GM21528 (cell line): ENCODE measurements at regions not wholly inside any gene's neighbourhood (a gene's known extent, or its start where the extent isn't known, plus 50 kb on each side); places are given as distances from the start of the nearest gene placed in this dataset.

ENCODE experiments used
- ATAC-seq: cut with Tn5 transposase; IDR thresholded peaks from one replicate; pipeline ENCODE4 v1.9.1; 2021; ENCODE audit warnings: mild to moderate bottlenecking, moderate library complexity; ENCODE audit not compliant: unreplicated experiment, low FRiP score

GRCh38 chr15:69804786-69805185 is 292.9 kb downstream of the TLE3 start:
- no peak for ATAC-seq

- no peak for ATAC-seq
Observed at GRCh38 chr15:69805248-69805953, 292.3 kb downstream of the TLE3 start.

- ATAC-seq, result no peak
Observed at GRCh38 chr15:69806287-69806915, 291.3 kb downstream of the TLE3 start.

- no peak for ATAC-seq
Observed at GRCh38 chr15:69807721-69808120, 290.0 kb downstream of the TLE3 start.

- ATAC-seq, result no peak
Observed at GRCh38 chr15:69808756-69809155, 289.0 kb downstream of the TLE3 start.

- ATAC-seq, result no peak
Observed at GRCh38 chr15:69809421-69809820, 288.3 kb downstream of the TLE3 start.

- no peak for ATAC-seq
Observed at GRCh38 chr15:69810431-69811354, 287.0 kb downstream of the TLE3 start.

- ATAC-seq, result no peak
Observed at GRCh38 chr15:69812861-69813261, 284.9 kb downstream of the TLE3 start.

- no peak for ATAC-seq
Observed at GRCh38 chr15:69813881-69814280, 283.8 kb downstream of the TLE3 start.

GRCh38 chr15:69814932-69815331 is 282.8 kb downstream of the TLE3 start:
- no peak for ATAC-seq

- ATAC-seq, result no peak
Observed at GRCh38 chr15:69815793-69816192, 281.9 kb downstream of the TLE3 start.

GRCh38 chr15:69816522-69816921 is 281.2 kb downstream of the TLE3 start:
- ATAC-seq, result no peak

- ATAC-seq, result no peak
Observed at GRCh38 chr15:69818529-69818928, 279.2 kb downstream of the TLE3 start.

GRCh38 chr15:69819371-69819770 is 278.3 kb downstream of the TLE3 start:
- no peak for ATAC-seq

GRCh38 chr15:69820819-69821218 is 276.9 kb downstream of the TLE3 start:
- ATAC-seq, result no peak

- no peak for ATAC-seq
Observed at GRCh38 chr15:69823223-69823907, 274.4 kb downstream of the TLE3 start.

GRCh38 chr15:69824075-69824876 is 273.4 kb downstream of the TLE3 start:
- ATAC-seq, result no peak

GRCh38 chr15:69824877-69825406 is 272.8 kb downstream of the TLE3 start:
- ATAC-seq, result no peak

- ATAC-seq, result no peak
Observed at GRCh38 chr15:69825941-69826818, 271.5 kb downstream of the TLE3 start.
